SK-N-SH (cell line): ENCODE measurements at regions not wholly inside any gene's neighbourhood (a gene's known extent, or its start where the extent isn't known, plus 50 kb on each side); places are given as distances from the start of the nearest gene placed in this dataset.

Source experiments
- CTCF ChIP-seq: fragments of 200-600 bp; sonication (generic); IDR thresholded peaks from 2 replicates; pipeline ENCODE4 v1.6.1; 2017; ENCODE audit warnings: antibody characterized with exemption, mild to moderate bottlenecking, moderate library complexity
- EP300 ChIP-seq, 2 experiments: IDR thresholded peaks; 2 replicates each; pipeline versions ENCODE4 v1.4.0 to v1.6.1; 2012; ENCODE audit warnings: borderline replicate concordance in 1 of 2, low read depth in 1 of 2, low read length in 1 of 2
- FOXM1 ChIP-seq: IDR thresholded peaks from 2 replicates; pipeline ENCODE4 v1.4.0; 2012; ENCODE audit warnings: low read depth, mild to moderate bottlenecking
- GABPA ChIP-seq: IDR thresholded peaks from 2 replicates; pipeline ENCODE4 v1.4.0; 2012; ENCODE audit warnings: low read depth, mild to moderate bottlenecking
- GATA2 ChIP-seq: sonication (generic); formaldehyde crosslinking; IDR thresholded peaks from 2 replicates; pipeline ENCODE4 v1.5.0; 2020; ENCODE audit warnings: mild to moderate bottlenecking, missing genetic modification reagents
- MXI1 ChIP-seq: IDR thresholded peaks from 2 replicates; pipeline ENCODE4 v1.6.1; 2012; ENCODE audit warnings: mild to moderate bottlenecking, low read depth, low read length, improper control_type of control experiment
- POLR2AphosphoS5 ChIP-seq: IDR thresholded peaks from 2 replicates; pipeline ENCODE4 v1.6.1; 2012; ENCODE audit warnings: low read depth, low read length
- YY1 ChIP-seq: IDR thresholded peaks from 2 replicates; pipeline ENCODE4 v1.4.0; 2012; ENCODE audit warnings: low read depth, mild to moderate bottlenecking

GRCh38 chr11:126136507-126136906 lies 73.8 kb upstream of the CDON start:
- TF ChIP-seq EP300 (IDR thresholded peaks at IDR 0.05; ENCODE audit: borderline replicate concordance in 1 of 2, low read depth in 1 of 2, low read length in 1 of 2) = no peak
- TF ChIP-seq MXI1 = no peak
- no peak for TF ChIP-seq CTCF
- no peak for TF ChIP-seq GABPA
- TF ChIP-seq FOXM1 = no peak
- no peak for TF ChIP-seq GATA2
- no peak for TF ChIP-seq POLR2AphosphoS5
- no peak for TF ChIP-seq YY1
